ENCODE measurements at regions not wholly inside any gene's neighbourhood (a gene's known extent, or its start where the extent isn't known, plus 50 kb on each side); places are given as distances from the start of the nearest gene placed in this dataset.

DNA sequence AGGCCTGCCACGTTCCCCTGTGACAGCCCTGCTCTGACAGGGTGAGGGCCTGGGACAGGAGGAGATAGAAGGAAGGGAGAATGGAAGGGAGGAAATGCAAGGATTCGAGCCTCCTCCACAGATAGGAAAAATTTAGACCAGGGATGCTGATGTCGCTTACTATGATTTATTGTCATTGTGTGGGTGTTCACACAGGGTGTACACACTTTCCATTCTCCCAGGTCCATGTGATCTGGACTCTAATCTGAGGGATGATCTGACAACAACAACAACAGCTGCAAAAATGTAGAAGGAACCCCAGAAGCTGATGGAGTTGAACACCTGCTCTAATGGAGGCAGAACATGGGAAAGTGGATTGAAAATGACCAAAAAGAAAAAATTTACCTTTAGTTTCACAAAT is 231.7 kb upstream of the TNP1 start:
- no peaks in the 10 kb centered on the region for H3K27me3 ChIP-seq (replicated peaks; ENCODE audit: control insufficient read depth, insufficient read depth, low read length)
- no peaks in the 10 kb centered on the region for H3K9me3 ChIP-seq (ENCODE audit: control insufficient read depth, low read length)
- H3K36me3 ChIP-seq (ENCODE audit: control insufficient read depth, insufficient read depth, low read length, severe bottlenecking), result no peaks in the 10 kb centered on the region
- H3K4me1 ChIP-seq (ENCODE audit: control insufficient read depth, insufficient read depth, low read length), result peaks cover 3% of the 10 kb centered on the region
- no peak overlapping the region for H3K9ac ChIP-seq (ENCODE audit: low read length)
- DNase-seq (ENCODE audit: low read depth), result no peak
- no peak overlapping the region for H3K4me3 ChIP-seq (ENCODE audit: low read length)

GRCh38 chr2:217090884-217091283 is 231.0 kb upstream of the TNP1 start:
- Histone ChIP-seq H3K27me3 (replicated peaks; ENCODE audit: control insufficient read depth, insufficient read depth, low read length) (no peaks in the 10 kb centered on the region), H3K9ac (ENCODE audit: low read length) (no peak overlapping the region), H3K4me3 (ENCODE audit: low read length) (no peak overlapping the region), H3K9me3 (ENCODE audit: control insufficient read depth, low read length) (no peaks in the 10 kb centered on the region), H3K36me3 (ENCODE audit: control insufficient read depth, insufficient read depth, low read length, severe bottlenecking) (no peaks in the 10 kb centered on the region), H3K4me1 (ENCODE audit: control insufficient read depth, insufficient read depth, low read length) (peaks cover 9% of the 10 kb centered on the region)
- no peak for DNase-seq (ENCODE audit: low read depth)

DNA sequence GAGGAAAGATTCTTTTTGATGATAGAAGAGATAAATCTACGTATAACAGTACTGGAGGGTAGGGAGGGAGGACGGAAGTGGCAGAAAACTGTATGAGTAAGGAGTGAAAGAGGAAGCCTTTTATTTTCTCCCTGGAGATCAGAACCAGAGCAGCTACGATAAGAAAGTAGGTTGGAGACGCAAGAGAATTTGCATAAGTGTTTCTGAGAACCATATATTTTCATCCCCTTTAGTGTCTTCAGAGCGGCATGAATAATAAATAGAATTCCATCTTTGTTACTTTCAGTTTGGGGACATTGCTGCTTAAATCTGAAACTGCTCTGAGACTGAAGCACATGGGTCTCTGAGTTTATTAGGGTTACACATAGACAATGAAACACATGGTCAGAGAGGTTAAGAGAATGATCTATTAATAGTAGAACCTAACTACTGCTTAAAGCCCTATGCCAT is 230.2 kb upstream of the TNP1 start:
- DNase-seq (ENCODE audit: low read depth), result no peak
- no peaks in the 10 kb centered on the region for H3K9me3 ChIP-seq (ENCODE audit: control insufficient read depth, low read length)
- H3K9ac ChIP-seq (ENCODE audit: low read length), result peak overlapping the region; percentile 48
- H3K36me3 ChIP-seq (ENCODE audit: control insufficient read depth, insufficient read depth, low read length, severe bottlenecking), result no peaks in the 10 kb centered on the region
- H3K27me3 ChIP-seq (replicated peaks; ENCODE audit: control insufficient read depth, insufficient read depth, low read length), result no peaks in the 10 kb centered on the region
- H3K4me3 ChIP-seq (ENCODE audit: low read length), result peak overlapping the region; percentile 56
- peaks cover 11% of the 10 kb centered on the region for H3K4me1 ChIP-seq (ENCODE audit: control insufficient read depth, insufficient read depth, low read length)

GRCh38 chr2:217086718-217087117 is 226.9 kb upstream of the TNP1 start:
- Histone ChIP-seq H3K27me3 (replicated peaks; ENCODE audit: control insufficient read depth, insufficient read depth, low read length) (no peaks in the 10 kb centered on the region), H3K4me1 (ENCODE audit: control insufficient read depth, insufficient read depth, low read length) (peaks cover 11% of the 10 kb centered on the region), H3K4me3 (ENCODE audit: low read length) (no peak overlapping the region), H3K9ac (ENCODE audit: low read length) (no peak overlapping the region), H3K9me3 (ENCODE audit: control insufficient read depth, low read length) (no peaks in the 10 kb centered on the region), H3K36me3 (ENCODE audit: control insufficient read depth, insufficient read depth, low read length, severe bottlenecking) (no peaks in the 10 kb centered on the region)
- DNase-seq (ENCODE audit: low read depth), result no peak

DNA sequence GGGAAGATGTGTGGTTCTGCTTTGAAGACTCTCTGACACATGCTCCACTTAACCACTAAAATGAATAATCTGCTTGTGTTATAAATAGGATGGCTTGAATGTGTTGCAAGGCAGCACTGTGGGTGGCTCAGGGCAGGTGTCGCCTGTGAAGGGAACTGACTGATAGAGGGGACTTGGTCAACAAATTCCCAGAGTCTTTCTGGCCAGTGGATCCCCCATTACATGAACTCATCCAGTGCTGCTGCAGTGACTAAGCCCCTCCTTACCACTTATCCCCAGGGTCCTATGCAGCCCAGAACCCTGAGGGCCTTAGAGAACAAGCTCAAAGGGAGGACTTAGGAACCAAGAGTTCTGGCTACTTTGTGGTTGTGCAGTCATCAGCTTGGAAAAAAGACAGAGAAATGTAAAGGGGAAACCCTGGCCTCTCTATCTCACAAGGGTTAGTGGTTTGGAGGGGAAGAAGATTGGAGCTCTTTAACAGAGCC is 226.2 kb upstream of the TNP1 start:
- H3K27me3 ChIP-seq (replicated peaks; ENCODE audit: control insufficient read depth, insufficient read depth, low read length), result no peaks in the 10 kb centered on the region
- no peaks in the 10 kb centered on the region for H3K9me3 ChIP-seq (ENCODE audit: control insufficient read depth, low read length)
- H3K36me3 ChIP-seq (ENCODE audit: control insufficient read depth, insufficient read depth, low read length, severe bottlenecking), result no peaks in the 10 kb centered on the region
- DNase-seq (ENCODE audit: low read depth), result peak; percentile 15
- H3K4me3 ChIP-seq (ENCODE audit: low read length), result no peak overlapping the region
- H3K4me1 ChIP-seq (ENCODE audit: control insufficient read depth, insufficient read depth, low read length), result peaks cover 11% of the 10 kb centered on the region
- no peak overlapping the region for H3K9ac ChIP-seq (ENCODE audit: low read length)

DNA sequence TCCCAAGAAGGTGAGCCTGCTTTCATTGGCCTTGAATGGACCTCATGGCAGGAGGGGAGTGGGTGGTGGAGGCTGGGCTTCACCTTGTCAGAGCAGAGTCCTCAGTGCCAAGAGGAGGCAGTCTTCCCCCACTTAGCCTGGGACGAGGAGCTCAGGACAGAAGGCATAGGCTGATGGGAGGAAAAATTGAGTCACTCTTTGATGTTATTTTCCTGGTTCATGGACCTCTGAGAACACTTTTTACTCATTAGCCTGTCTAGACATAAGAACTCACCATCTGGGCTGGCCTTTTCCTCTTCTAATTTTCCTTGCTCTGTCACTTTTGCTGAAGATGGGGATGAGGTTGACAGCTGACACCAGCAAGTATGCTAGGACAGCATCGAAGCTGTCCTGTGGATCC is 225.7 kb upstream of the TNP1 start:
- H3K4me1 ChIP-seq (ENCODE audit: control insufficient read depth, insufficient read depth, low read length), result peaks cover 11% of the 10 kb centered on the region
- H3K36me3 ChIP-seq (ENCODE audit: control insufficient read depth, insufficient read depth, low read length, severe bottlenecking), result no peaks in the 10 kb centered on the region
- no peak overlapping the region for H3K9ac ChIP-seq (ENCODE audit: low read length)
- no peaks in the 10 kb centered on the region for H3K9me3 ChIP-seq (ENCODE audit: control insufficient read depth, low read length)
- no peak overlapping the region for H3K4me3 ChIP-seq (ENCODE audit: low read length)
- no peak for DNase-seq (ENCODE audit: low read depth)
- H3K27me3 ChIP-seq (replicated peaks; ENCODE audit: control insufficient read depth, insufficient read depth, low read length), result no peaks in the 10 kb centered on the region

DNA sequence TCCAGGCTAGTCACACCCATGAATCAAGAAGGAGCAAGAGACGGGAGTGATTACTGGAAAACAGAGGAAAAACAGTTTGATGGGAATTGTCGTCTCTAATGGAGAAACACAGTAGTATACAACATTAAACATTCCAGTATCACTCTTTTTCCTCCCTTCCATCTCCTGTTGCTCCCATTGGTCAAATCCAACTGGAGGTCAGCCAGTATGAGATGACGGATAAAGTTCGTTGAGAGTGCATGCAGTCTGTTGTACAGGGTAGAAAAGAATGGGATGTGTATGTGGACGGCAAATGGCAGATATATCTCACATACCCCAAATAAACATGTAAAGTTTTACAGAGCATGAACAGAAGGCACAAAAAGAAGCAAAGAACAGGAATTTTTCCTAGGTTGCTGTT is 221.9 kb upstream of the TNP1 start:
- DNase-seq (ENCODE audit: low read depth), result no peak
- Histone ChIP-seq H3K9ac (ENCODE audit: low read length) (no peak overlapping the region), H3K4me3 (ENCODE audit: low read length) (no peak overlapping the region), H3K36me3 (ENCODE audit: control insufficient read depth, insufficient read depth, low read length, severe bottlenecking) (no peaks in the 10 kb centered on the region), H3K27me3 (replicated peaks; ENCODE audit: control insufficient read depth, insufficient read depth, low read length) (no peaks in the 10 kb centered on the region), H3K9me3 (ENCODE audit: control insufficient read depth, low read length) (no peaks in the 10 kb centered on the region), H3K4me1 (ENCODE audit: control insufficient read depth, insufficient read depth, low read length) (peaks cover 20% of the 10 kb centered on the region)

- Histone ChIP-seq H3K4me1 (ENCODE audit: control insufficient read depth, insufficient read depth, low read length) (peaks cover 22% of the 10 kb centered on the region), H3K36me3 (ENCODE audit: control insufficient read depth, insufficient read depth, low read length, severe bottlenecking) (no peaks in the 10 kb centered on the region), H3K27me3 (replicated peaks; ENCODE audit: control insufficient read depth, insufficient read depth, low read length) (no peaks in the 10 kb centered on the region), H3K9ac (ENCODE audit: low read length) (no peak overlapping the region), H3K4me3 (ENCODE audit: low read length) (no peak overlapping the region), H3K9me3 (ENCODE audit: control insufficient read depth, low read length) (no peaks in the 10 kb centered on the region)
- DNase-seq (ENCODE audit: low read depth), result no peak
Observed at GRCh38 chr2:217079165-217079564, 219.3 kb upstream of the TNP1 start.

- H3K9ac ChIP-seq (ENCODE audit: low read length), result no peak overlapping the region
- H3K4me1 ChIP-seq (ENCODE audit: control insufficient read depth, insufficient read depth, low read length), result peaks cover 22% of the 10 kb centered on the region
- DNase-seq (ENCODE audit: low read depth), result no peak
Observed at GRCh38 chr2:217077831-217078407, 218.1 kb upstream of the TNP1 start.

GRCh38 chr2:217076657-217077232 is 216.9 kb upstream of the TNP1 start:
- Histone ChIP-seq H3K4me3 (ENCODE audit: low read length) (no peak overlapping the region), H3K9me3 (ENCODE audit: control insufficient read depth, low read length) (no peaks in the 10 kb centered on the region), H3K27me3 (replicated peaks; ENCODE audit: control insufficient read depth, insufficient read depth, low read length) (no peaks in the 10 kb centered on the region), H3K36me3 (ENCODE audit: control insufficient read depth, insufficient read depth, low read length, severe bottlenecking) (no peaks in the 10 kb centered on the region), H3K4me1 (ENCODE audit: control insufficient read depth, insufficient read depth, low read length) (peaks cover 22% of the 10 kb centered on the region), H3K9ac (ENCODE audit: low read length) (no peak overlapping the region)
- DNase-seq (ENCODE audit: low read depth), result no peak

More at GRCh38 chr2:217077831-217078407, 218.1 kb upstream of the TNP1 start:
- Histone ChIP-seq H3K36me3 (ENCODE audit: control insufficient read depth, insufficient read depth, low read length, severe bottlenecking) (no peaks in the 10 kb centered on the region), H3K9me3 (ENCODE audit: control insufficient read depth, low read length) (no peaks in the 10 kb centered on the region), H3K4me3 (ENCODE audit: low read length) (no peak overlapping the region), H3K27me3 (replicated peaks; ENCODE audit: control insufficient read depth, insufficient read depth, low read length) (no peaks in the 10 kb centered on the region)

DNA sequence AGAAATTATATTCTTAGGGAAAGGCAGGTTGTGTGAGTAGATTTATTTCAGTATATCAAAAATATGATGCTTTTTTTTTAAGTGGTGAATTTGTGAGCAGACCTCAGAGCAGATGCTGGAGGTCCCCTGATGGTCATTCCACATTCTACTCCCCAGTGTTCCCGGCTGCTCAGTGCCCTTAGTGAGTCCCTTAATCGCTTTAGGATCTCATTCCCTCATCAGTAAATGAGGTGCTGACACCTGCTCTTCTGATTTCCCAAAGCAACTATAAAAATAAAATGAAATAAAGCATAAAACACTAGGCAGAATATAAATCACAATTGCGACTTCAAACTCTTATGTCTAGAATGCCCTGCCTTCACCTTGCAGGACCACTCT is 216.2 kb upstream of the TNP1 start:
- Histone ChIP-seq H3K9ac (ENCODE audit: low read length) (no peak overlapping the region), H3K27me3 (replicated peaks; ENCODE audit: control insufficient read depth, insufficient read depth, low read length) (no peaks in the 10 kb centered on the region), H3K9me3 (ENCODE audit: control insufficient read depth, low read length) (no peaks in the 10 kb centered on the region), H3K4me3 (ENCODE audit: low read length) (no peak overlapping the region), H3K4me1 (ENCODE audit: control insufficient read depth, insufficient read depth, low read length) (peaks cover 22% of the 10 kb centered on the region), H3K36me3 (ENCODE audit: control insufficient read depth, insufficient read depth, low read length, severe bottlenecking) (no peaks in the 10 kb centered on the region)
- DNase-seq (ENCODE audit: low read depth), result no peak

Data from adipocyte (in vitro differentiated cells).